Thymus (tissue), 11 donors: ENCODE measurements at regions not wholly inside any gene's neighbourhood (a gene's known extent, or its start where the extent isn't known, plus 50 kb on each side); places are given as distances from the start of the nearest gene placed in this dataset.

Experiments
- DNase-seq, 9 donors: peaks; one replicate each; pipeline ENCODE4 v3.0.0-alpha.2; 2013; ENCODE audit warnings: low spot score in 9 of 9, low read depth in 6 of 9, missing footprints in 1 of 9
- H3K27ac ChIP-seq, 2 donors: one replicate each; pipeline ENCODE4 v1.5.1; 2013; ENCODE audit warnings: control low read depth in 1 of 2, low read depth in 1 of 2, low read length in 1 of 2, mild to moderate bottlenecking in 1 of 2, moderate library complexity in 1 of 2
- H3K27me3 ChIP-seq, 2 donors: one replicate each; pipeline ENCODE4 v1.5.1; 2013; ENCODE audit warnings: low read length in 1 of 2; ENCODE audit not compliant: control insufficient read depth in 2 of 2, insufficient read depth in 1 of 2
- H3K36me3 ChIP-seq, 2 donors: one replicate each; pipeline ENCODE4 v1.5.1; 2013; ENCODE audit warnings: low read length in 1 of 2, mild to moderate bottlenecking in 1 of 2, moderate library complexity in 1 of 2; ENCODE audit not compliant: control insufficient read depth in 2 of 2, insufficient read depth in 2 of 2
- H3K4me1 ChIP-seq, 2 donors: one replicate each; pipeline ENCODE4 v1.5.1; 2013; ENCODE audit warnings: low read length in 2 of 2; ENCODE audit not compliant: control insufficient read depth in 2 of 2, insufficient read depth in 2 of 2
- H3K4me3 ChIP-seq, 2 donors: one replicate each; pipeline ENCODE4 v1.5.1; 2013; ENCODE audit warnings: low read length in 2 of 2, control low read depth in 1 of 2, mild to moderate bottlenecking in 1 of 2
- H3K9me3 ChIP-seq, 2 donors: one replicate each; pipeline ENCODE4 v1.5.1; 2013; ENCODE audit warnings: low read length in 1 of 2, mild to moderate bottlenecking in 1 of 2; ENCODE audit not compliant: control insufficient read depth in 2 of 2, insufficient read depth in 1 of 2
- WGBS: extraction: QIAGEN DNeasy Blood & Tissue Kit; methylation state at CpG from one replicate; pipeline ENCODE4 v1.1.7; 2013; 5-methylcytosine and 5-hydroxymethylcytosine counted together
- donor health status: healthy.

DNA sequence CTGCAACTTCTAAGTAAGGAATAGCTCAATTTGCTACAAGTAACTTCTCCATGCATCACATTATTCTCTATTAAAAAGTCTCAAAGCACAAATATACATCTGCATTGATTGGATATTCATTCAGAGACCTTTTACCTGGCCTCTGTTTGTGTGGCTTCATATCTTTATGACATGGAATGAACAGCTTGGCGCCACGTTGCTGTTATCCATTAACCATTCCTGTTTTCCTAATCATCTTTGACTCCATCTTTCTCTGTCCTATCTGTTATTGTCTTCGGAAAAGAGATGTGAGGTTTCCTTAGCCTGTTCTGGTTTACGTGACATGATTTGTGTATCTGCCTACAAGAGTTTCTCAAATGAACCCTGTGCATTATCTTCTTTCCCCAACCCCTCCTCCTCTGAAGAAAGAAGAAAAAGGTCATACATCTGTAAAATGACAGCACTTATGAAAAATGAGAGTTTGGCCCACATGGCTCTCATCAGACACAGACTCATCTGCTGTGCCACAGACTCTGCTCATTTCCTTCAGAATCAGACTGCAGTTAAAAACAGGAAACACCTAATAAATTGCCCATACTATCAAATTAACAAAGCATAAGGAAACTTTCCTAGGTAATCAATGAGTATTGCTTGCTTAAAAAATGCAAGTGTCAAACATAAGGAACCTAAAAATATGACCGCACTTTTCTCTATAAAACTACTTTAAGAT is 347.6 kb upstream of the FAM241A start:
- H3K27me3 ChIP-seq = no peaks in the 10 kb centered on the region
- no peak overlapping the region for H3K27ac ChIP-seq
- no peaks in the 10 kb centered on the region for H3K9me3 ChIP-seq
- H3K36me3 ChIP-seq = no peaks in the 10 kb centered on the region
- DNase-seq = no peak
- H3K4me3 ChIP-seq = no peak overlapping the region
- 94% methylated on average over 5 of the region's 5 CpGs for WGBS
- H3K4me1 ChIP-seq = no peaks in the 10 kb centered on the region

GRCh38 chr4:111798840-111799239 is 346.4 kb upstream of the FAM241A start:
- H3K9me3 ChIP-seq = no peaks in the 10 kb centered on the region
- H3K27ac ChIP-seq = no peak overlapping the region
- no peak overlapping the region for H3K4me3 ChIP-seq
- DNase-seq = no peak
- 85% methylated on average over 2 of the region's 2 CpGs for WGBS
- H3K4me1 ChIP-seq = no peaks in the 10 kb centered on the region
- no peaks in the 10 kb centered on the region for H3K36me3 ChIP-seq
- no peaks in the 10 kb centered on the region for H3K27me3 ChIP-seq

GRCh38 chr4:111800551-111800950 is 344.7 kb upstream of the FAM241A start:
- H3K4me3 ChIP-seq = no peak overlapping the region
- no peak for DNase-seq
- no peaks in the 10 kb centered on the region for H3K36me3 ChIP-seq
- no peaks in the 10 kb centered on the region for H3K9me3 ChIP-seq
- no peaks in the 10 kb centered on the region for H3K27me3 ChIP-seq
- no peak overlapping the region for H3K27ac ChIP-seq
- WGBS = 69% methylated on average over 2 of the region's 2 CpGs
- no peaks in the 10 kb centered on the region for H3K4me1 ChIP-seq

GRCh38 chr4:111802191-111802590 is 343.1 kb upstream of the FAM241A start:
- Histone ChIP-seq H3K27me3 (no peaks in the 10 kb centered on the region), H3K27ac (no peak overlapping the region), H3K36me3 (no peaks in the 10 kb centered on the region), H3K9me3 (no peaks in the 10 kb centered on the region), H3K4me1 (no peaks in the 10 kb centered on the region), H3K4me3 (no peak overlapping the region)
- no peak for DNase-seq
- WGBS = 85% methylated on average over 3 of the region's 3 CpGs

DNA sequence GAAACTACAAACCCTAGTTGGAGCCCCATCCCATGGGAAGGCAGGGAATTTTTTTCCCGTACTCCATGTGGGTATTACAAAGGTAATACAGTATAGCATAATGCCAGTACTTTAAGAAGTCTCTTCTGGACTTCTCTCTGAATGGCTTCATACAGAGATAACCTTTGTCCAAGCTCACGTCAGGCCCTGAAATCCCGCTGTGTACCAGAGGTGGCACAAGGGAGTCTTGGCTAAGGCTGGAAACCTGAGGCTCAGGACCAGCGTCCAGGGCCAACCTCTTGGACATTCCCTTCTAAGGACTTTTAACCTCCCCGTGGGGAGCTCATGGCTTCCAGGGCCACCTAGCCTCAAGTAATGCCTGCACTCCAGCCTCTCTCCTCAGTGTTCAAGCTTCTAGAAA is 338.9 kb upstream of the FAM241A start:
- Histone ChIP-seq H3K27me3 (no peaks in the 10 kb centered on the region), H3K9me3 (no peaks in the 10 kb centered on the region), H3K4me3 (no peak overlapping the region), H3K4me1 (no peaks in the 10 kb centered on the region), H3K27ac (no peak overlapping the region), H3K36me3 (no peaks in the 10 kb centered on the region)
- WGBS = 90% methylated on average over 5 of the region's 5 CpGs
- no peak for DNase-seq

GRCh38 chr4:111807576-111807975 is 337.7 kb upstream of the FAM241A start:
- Histone ChIP-seq H3K27me3 (no peaks in the 10 kb centered on the region), H3K9me3 (no peaks in the 10 kb centered on the region), H3K36me3 (no peaks in the 10 kb centered on the region), H3K27ac (no peak overlapping the region), H3K4me1 (no peaks in the 10 kb centered on the region), H3K4me3 (no peak overlapping the region)
- no peak for DNase-seq
- 93% methylated on average over 5 of the region's 5 CpGs for WGBS

- H3K4me1 ChIP-seq = no peaks in the 10 kb centered on the region
- DNase-seq = no peak
- no peak overlapping the region for H3K4me3 ChIP-seq
- no peaks in the 10 kb centered on the region for H3K9me3 ChIP-seq
- H3K27me3 ChIP-seq = no peaks in the 10 kb centered on the region
- no peaks in the 10 kb centered on the region for H3K36me3 ChIP-seq
- 74% methylated on average over 2 of the region's 2 CpGs for WGBS
- H3K27ac ChIP-seq = no peak overlapping the region
Observed at GRCh38 chr4:111808174-111808573, 337.1 kb upstream of the FAM241A start.

DNA sequence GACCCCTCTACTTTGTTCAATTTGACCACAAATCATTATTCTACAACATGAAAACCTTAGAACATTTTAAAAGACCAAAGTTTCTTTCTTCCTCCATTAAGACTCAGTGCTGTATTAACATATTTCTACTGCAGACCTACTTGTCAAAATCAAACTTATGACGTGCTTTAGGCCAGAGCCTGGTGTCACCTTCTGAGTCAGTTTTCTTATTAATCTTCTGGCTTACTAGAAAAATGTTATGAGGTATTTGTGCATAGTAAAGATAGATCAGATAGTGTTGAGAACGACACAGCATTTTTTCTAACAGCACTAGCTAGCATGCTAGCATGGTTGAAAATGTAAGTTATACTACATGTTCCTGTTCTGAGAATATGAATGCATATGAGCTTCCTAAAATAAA is 333.6 kb upstream of the FAM241A start:
- no peak overlapping the region for H3K27ac ChIP-seq
- H3K9me3 ChIP-seq = no peaks in the 10 kb centered on the region
- H3K36me3 ChIP-seq = no peaks in the 10 kb centered on the region
- no peak overlapping the region for H3K4me3 ChIP-seq
- no peaks in the 10 kb centered on the region for H3K4me1 ChIP-seq
- WGBS = 87% methylated on average over 2 of the region's 2 CpGs
- no peak for DNase-seq
- H3K27me3 ChIP-seq = no peaks in the 10 kb centered on the region

DNA sequence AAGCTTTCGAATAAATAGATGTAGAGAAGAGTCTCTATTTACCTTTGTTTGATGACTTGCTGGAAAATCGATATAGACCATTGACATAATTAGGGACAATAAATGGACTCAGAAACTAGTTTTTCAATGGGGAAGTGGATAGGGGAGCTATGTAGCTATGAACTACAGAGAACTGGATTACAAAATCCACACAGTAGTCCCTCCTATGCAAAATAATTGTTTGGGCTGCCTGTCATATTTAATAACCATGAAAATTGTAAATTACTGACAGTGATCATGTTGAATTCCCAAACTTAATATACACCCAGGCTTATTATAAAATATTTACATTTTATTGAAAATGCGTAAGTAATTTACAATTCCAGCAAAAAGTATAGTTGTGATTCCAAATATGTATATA is 333.1 kb upstream of the FAM241A start:
- no peaks in the 10 kb centered on the region for H3K36me3 ChIP-seq
- H3K27ac ChIP-seq = no peak overlapping the region
- no peak overlapping the region for H3K4me3 ChIP-seq
- 93% methylated on average over 3 of the region's 3 CpGs for WGBS
- no peaks in the 10 kb centered on the region for H3K4me1 ChIP-seq
- no peaks in the 10 kb centered on the region for H3K9me3 ChIP-seq
- H3K27me3 ChIP-seq = no peaks in the 10 kb centered on the region
- DNase-seq = no peak
